GM18873 (cell line): ENCODE measurements at regions not wholly inside any gene's neighbourhood (a gene's known extent, or its start where the extent isn't known, plus 50 kb on each side); places are given as distances from the start of the nearest gene placed in this dataset.

Experiments used
- ATAC-seq: cut with Tn5 transposase; IDR thresholded peaks from one replicate; pipeline ENCODE4 v1.9.1; 2021; ENCODE audit warnings: mild to moderate bottlenecking, moderate library complexity, moderate number of reproducible peaks; ENCODE audit not compliant: unreplicated experiment, low FRiP score

- no peak for ATAC-seq
These were observed 63.7 kb downstream of the SPCS3 start for GRCh38 chr4:176383273-176384077.

- no peak for ATAC-seq
These were observed 65.8 kb downstream of the SPCS3 start for GRCh38 chr4:176385601-176386000.

GRCh38 chr4:176387571-176387970 lies 67.8 kb downstream of the SPCS3 start:
- ATAC-seq = no peak

- no peak for ATAC-seq
These were observed 73.7 kb downstream of the SPCS3 start for GRCh38 chr4:176393306-176394013.

- no peak for ATAC-seq
These were observed 81.2 kb downstream of the SPCS3 start for GRCh38 chr4:176400816-176401461.

GRCh38 chr4:176404621-176405020 lies 84.9 kb downstream of the SPCS3 start:
- no peak for ATAC-seq

GRCh38 chr4:176406297-176406696 lies 86.5 kb downstream of the SPCS3 start:
- no peak for ATAC-seq

- no peak for ATAC-seq
These were observed 87.0 kb downstream of the SPCS3 start for GRCh38 chr4:176406736-176407135.

GRCh38 chr4:176409627-176410026 lies 89.9 kb downstream of the SPCS3 start:
- no peak for ATAC-seq

GRCh38 chr4:176413171-176413570 lies 93.4 kb downstream of the SPCS3 start:
- ATAC-seq = no peak

GRCh38 chr4:176422001-176422400 lies 102.2 kb downstream of the SPCS3 start:
- ATAC-seq = no peak

- no peak for ATAC-seq
These were observed 102.7 kb downstream of the SPCS3 start for GRCh38 chr4:176422511-176422910.

- no peak for ATAC-seq
These were observed 105.3 kb downstream of the SPCS3 start for GRCh38 chr4:176425035-176425434.

GRCh38 chr4:176432811-176433540 lies 113.2 kb downstream of the SPCS3 start:
- ATAC-seq = no peak

- no peak for ATAC-seq
These were observed 114.2 kb downstream of the SPCS3 start for GRCh38 chr4:176433983-176434382.

- ATAC-seq = no peak
These were observed 116.1 kb downstream of the SPCS3 start for GRCh38 chr4:176435901-176436292.

GRCh38 chr4:176436293-176436973 lies 116.7 kb downstream of the SPCS3 start:
- ATAC-seq = no peak

- no peak for ATAC-seq
These were observed 118.0 kb downstream of the SPCS3 start for GRCh38 chr4:176437756-176438155.

GRCh38 chr4:176438401-176438800 lies 118.6 kb downstream of the SPCS3 start:
- no peak for ATAC-seq

- ATAC-seq = no peak
These were observed 119.8 kb downstream of the SPCS3 start for GRCh38 chr4:176439611-176440010.
